ENCODE measurements at regions not wholly inside any gene's neighbourhood (a gene's known extent, or its start where the extent isn't known, plus 50 kb on each side); places are given as distances from the start of the nearest gene placed in this dataset.
"Not testable (repeated sequence)": the region's sequence is repeated elsewhere in the genome, so short reads cannot be mapped to it uniquely, and the experiment has no call there.

- DNase-seq (ENCODE audit: low read depth in 3 of 3) = no peak
Measured at GRCh38 chr6:157727629-157728182, 95.3 kb upstream of the SNX9 start.

GRCh38 chr6:157728183-157728881 is 94.7 kb upstream of the SNX9 start:
- no peak for DNase-seq (ENCODE audit: low read depth in 3 of 3)

DNA sequence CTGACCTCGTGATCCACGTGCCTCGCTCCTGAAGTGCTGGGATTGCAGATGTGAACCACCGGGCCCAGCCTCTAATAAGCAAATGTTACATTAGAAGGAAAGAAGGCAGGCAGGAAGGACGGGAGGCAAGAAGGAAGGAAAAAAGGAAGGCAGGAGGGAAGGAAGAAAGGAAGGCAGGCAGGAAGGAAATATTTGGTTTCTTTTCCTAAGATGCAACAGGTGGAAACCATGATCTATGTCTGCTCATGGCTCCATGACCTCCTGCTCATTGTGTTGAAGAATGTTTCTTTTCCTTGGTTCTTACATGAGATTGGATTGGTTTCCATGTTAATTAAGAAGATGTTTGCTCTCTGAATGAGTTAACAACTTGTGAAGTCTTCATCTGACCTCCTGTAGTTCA is 91.8 kb upstream of the SNX9 start:
- no peak for DNase-seq (ENCODE audit: low read depth in 3 of 3)

DNA sequence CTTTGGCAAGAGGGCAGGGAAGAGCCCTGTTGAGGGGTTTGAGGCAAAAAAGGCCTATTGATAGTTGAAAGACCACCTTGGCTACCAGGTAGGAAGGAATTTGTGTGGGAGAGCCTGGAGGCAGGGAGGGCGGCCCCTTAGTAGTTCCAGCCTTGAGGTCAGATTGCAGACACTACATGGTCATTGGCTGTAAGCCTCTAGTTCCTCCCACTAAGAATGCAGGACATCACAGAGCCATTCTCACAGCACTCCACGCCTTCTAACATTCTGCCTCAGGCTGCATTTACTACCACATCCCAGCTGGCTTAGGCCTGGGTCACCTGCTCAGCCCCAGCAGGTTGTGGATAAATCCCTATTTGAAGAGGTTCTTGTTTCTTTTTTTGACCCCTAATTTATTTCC is 91.0 kb upstream of the SNX9 start:
- no peak for DNase-seq (ENCODE audit: low read depth in 3 of 3)

DNA sequence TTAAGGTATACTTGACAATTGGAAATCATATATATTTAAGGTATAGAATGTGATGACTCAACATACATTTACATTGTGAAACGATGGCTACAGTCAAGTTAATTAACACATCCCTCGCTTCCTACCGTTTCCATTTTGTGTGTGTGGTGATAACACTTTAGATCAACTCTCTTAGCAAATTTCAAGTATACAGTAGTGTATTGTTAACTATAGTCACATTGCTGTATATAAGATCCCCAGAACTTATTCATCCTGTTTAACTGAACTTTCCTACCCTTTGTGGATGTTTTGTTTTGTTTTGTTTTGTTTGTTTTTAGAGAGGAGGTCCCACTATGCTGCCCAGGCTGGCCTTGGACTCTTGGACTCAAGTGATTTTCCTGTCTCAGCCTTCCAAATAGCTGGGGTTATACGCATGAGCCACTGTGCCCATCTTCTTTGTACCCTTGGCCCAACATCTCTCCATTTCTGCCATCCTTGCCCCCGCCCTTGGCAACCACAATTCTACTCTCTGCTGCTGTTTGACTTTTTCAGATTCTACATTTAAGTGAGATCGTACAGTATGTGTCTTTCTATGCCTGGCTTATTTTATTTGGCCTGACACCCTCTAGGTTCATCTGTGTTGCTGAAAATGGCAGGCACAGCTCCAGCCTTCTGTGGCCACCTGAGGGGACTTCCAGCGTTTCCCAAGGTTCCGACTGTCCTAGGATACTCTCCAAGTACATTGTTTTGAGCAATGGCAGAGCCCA is 90.5 kb upstream of the SNX9 start:
- no peak for DNase-seq (ENCODE audit: low read depth in 3 of 3)

DNA sequence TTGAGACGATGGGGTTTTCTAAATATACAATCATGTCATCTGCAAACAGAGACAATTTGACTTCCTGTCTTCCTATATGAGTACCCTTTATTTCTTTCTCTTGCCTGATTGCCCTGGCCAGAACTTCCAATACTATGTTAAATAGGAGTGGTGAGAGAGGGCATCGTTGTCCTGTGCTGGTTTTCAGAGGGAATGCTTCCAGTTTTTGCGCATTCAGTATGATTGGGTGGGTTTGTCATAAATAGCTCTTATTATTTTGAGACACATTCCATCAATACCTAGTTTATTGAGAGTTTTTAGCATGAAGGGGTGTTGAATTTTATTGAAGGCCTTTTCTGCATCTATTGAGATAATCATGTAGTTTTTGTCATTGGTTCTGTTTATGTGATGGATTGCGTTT is 86.5 kb upstream of the SNX9 start:
- DNase-seq (ENCODE audit: low read depth in 3 of 3) = not testable (repeated sequence)

DNA sequence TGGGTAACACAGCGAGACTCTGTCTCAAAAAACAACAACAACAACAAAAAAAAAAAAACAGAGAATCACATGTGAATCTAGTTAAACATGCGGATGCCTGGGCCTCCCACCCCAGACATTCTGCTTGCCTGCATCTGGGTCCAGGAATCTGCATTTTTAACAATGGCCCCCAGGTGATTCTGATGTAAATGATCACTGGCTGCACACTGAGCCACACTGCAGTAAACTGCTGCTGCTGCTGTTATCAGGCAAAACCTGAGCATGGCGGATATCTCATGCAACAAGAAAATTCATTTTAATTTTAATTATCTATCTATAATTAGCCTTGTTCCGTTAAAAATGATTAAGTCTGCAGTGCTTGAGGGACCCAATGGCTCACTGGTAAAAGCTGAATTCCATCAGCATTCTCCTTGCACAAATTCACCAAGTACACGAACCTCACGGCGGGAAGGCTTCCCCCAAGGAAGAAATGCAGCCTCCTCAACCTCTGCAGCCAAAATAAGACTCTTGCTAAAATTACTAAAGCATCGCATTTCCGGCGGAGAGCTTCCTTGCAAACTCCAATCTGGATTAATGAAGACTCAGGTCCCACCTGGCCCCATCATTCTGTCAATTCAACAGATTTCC is 81.6 kb upstream of the SNX9 start:
- no peak for DNase-seq (ENCODE audit: low read depth in 3 of 3)

DNA sequence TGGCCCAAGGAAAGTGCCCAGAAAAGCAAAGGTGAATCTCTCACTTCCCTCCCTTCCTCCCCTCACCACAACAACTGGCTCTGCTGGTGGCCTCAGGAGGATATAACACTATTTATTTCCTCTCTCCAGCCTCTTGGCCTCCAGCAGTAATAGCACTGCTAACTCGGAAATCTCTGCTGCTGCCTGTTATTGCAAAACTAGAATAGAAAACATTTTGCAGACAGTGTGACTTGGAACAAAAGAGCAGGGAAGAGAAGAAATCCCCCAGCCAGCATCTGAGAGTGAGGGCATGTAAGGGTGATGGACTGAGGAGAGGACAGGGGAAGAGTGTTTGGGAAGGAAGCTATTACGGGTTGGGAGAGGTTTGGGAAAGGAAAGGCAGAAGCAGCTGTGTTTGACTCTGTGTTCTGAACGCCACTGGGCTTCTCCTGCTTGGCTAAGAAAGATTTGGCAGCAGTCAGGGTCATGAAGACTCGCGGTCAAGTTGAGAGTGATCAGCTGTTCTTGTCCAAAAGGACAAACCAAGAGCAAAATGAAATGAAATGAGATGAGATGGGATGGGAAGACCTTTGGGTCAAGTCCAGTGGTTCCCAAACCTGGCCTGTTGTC is 81.0 kb upstream of the SNX9 start:
- DNase-seq (ENCODE audit: low read depth in 3 of 3) = no peak

- DNase-seq (ENCODE audit: low read depth in 3 of 3) = no peak
Measured at GRCh38 chr6:157744102-157744601, 78.9 kb upstream of the SNX9 start.

DNA sequence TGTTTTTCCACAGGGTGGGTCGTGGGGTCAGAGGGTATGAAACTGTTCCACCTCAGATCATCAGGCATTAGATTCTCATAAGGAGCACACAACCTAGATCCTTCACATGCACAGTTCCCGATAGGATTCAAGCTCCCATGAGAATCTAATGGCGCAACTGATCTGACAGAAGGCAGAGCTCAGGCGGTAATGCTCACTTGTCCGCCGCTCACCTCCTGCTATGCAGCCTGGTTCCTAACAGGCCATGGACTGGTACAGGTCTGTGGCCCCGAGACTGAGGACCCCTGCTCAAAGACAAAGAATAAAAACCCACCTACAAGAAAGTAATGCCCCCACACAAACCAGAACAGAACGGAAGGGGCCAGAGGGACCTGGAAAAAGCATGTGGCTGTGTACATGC is 76.1 kb upstream of the SNX9 start:
- DNase-seq (ENCODE audit: low read depth in 3 of 3) = no peak

GRCh38 chr6:157747370-157747769 is 75.7 kb upstream of the SNX9 start:
- no peak for DNase-seq (ENCODE audit: low read depth in 3 of 3)

DNA sequence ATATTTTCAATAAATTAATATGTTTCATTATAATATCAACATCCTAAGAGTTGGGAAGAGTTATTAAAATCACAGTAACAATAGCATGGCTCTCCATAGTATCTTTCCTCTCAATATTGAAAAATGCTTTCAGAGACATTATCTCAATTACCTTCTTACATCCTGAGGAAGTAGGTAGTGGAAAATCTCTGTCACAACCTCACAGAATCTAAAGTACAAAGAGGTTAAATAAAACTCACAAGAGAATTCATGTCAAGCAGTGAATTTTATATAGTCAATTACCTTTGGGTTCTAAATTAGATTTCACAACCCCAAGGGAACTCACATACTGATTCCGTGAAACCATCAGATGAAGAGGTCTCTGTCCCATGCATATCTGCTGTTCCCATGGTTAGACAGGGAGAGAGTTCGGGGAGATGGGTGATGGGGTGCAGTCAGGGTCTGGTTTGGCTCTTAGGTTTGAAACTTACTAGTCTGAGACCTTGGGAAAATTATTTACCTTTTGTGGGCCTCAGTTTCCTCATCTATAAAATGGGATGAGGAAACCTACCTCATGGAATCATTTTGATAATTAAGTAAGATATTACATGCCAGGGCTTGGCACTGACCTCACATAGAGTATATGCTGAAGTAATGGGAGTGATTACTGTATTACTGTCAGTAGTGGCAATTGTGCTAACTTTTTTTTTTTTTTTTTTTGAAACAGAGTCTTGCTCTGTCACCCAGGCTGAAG is 74.0 kb upstream of the SNX9 start:
- no peak for DNase-seq (ENCODE audit: low read depth in 3 of 3)

- DNase-seq (ENCODE audit: low read depth in 3 of 3) = not testable (repeated sequence)
Measured at GRCh38 chr6:157750973-157751372, 72.1 kb upstream of the SNX9 start.

- DNase-seq (ENCODE audit: low read depth in 3 of 3) = no peak
Measured at GRCh38 chr6:157751547-157752200, 71.4 kb upstream of the SNX9 start.

DNA sequence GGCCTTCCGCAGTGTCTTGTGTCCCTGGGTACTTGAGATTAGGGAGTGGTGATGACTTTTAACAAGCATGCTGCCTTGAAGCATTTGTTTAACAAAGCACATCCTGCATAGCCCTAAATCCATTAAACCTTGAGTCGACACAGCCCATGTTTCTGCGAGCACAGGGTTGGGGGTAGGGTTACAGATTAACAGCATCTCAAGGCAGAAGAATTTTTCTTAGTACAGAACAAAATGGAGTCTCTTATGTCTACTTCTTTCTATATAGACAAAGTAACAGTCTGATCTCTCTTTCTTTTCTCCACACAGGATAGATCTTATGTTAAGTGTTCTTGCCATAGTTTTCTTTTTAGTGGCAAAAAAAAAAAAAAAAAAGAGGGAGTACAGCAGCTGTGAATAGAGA is 70.2 kb upstream of the SNX9 start:
- DNase-seq (ENCODE audit: low read depth in 3 of 3) = not testable (repeated sequence)

DNA sequence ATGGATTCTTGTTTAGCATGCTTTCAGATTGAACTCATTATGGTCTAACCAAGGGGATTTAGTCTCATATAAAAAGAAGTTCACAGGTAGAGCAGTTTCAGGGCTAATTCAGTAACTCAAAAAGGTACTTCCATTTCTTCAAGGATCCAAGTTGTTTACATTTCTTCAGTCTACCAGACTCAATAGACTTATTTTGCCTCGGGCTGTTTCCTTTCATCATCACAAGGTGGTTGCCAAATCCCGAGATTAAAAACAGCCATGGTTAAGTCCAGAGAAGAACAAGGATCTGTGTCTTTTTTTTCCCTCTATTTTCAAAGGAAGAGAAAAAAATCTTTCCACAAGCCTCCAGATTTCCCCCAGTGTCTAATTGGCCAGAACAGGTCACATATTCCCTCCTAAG is 69.8 kb upstream of the SNX9 start:
- no peak for DNase-seq (ENCODE audit: low read depth in 3 of 3)

GRCh38 chr6:157753801-157754200 is 69.2 kb upstream of the SNX9 start:
- DNase-seq (ENCODE audit: low read depth in 3 of 3) = not testable (repeated sequence)

DNA sequence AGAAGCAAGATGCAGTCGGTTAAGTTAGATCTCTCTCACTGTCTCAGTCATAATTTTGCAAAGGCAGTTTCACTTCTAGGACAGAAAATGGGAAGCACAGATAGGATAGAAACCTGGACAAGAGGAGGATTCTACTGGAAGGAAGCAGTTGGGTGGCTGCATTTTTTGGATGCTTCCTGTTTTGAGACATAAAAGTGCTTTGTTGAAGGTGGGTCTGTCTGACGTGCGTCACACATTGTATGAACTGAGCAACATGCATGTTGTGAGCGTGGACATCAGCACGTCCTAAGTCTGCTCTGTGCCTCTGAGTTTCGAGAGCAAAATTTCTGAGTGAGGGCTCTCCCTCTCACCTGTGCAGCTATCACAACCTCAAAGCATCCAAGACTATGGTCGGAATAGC is 68.7 kb upstream of the SNX9 start:
- DNase-seq (ENCODE audit: low read depth in 3 of 3) = no peak

DNA sequence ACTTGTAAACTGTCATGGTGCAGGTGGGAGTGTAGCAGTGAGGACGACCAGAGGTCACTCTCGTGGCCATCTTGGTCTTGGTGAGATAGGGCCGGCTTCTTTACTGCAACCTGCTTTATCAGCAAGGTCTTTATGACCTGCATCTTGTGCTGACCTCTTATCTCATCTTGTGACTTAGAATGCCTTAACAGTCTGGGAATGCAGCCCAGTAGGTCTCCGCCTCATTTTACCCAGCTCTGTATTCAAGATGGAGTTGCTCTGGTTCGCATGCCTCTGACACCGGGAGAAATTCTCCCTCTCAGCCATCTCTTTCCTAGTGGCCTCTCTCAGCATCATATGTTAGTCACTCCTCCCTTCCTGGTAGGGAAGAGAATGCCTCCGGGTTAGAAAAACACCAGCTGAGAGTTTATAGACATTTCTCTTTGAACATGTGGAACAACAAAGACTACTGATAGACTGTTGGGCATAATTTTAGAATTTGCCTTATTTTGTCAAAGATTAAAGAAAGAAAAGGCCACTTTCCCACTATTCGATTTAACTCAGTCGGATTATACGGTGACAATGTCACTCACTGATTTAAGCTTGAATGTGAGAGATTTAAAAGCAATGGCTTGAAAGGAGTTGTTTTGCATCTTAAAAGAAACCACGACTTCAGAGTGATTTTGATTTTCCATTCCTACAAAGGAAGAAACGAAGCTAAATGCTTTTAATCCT is 67.9 kb upstream of the SNX9 start:
- no peak for DNase-seq (ENCODE audit: low read depth in 3 of 3)

DNA sequence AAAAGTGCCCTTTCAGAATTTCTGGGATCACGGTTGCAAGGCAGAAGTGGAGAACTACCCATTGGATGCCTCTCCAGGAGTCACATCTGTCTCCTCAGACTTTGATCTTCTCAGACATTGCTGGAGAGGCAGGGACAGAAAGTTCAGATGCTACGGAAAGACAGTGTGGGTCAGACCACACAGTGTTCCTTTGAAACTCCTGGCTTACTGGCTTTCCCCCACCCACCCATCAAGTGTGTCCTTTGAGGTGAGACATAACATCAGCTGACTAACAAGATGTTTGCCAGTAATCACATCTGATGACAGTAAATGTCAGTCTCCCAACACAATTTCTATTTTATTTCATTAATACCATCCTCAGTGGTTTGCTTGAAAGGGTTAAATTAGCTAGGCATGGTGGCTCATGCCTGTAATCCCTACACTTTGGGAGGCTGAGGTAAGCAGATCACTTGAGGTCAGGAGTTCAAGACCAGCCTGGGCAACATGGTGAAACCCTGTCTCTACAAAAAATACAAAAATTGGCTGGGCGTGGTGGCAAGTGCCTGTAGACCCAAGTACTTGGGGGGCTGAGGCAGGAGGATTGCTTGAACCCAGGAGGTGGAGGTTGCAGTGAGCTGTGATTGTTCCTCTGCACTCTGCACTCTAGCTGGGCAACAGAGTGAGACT is 67.2 kb upstream of the SNX9 start:
- DNase-seq (ENCODE audit: low read depth in 3 of 3) = peak in 2 of 3 donors; percentile 58 to 74
